BE2C (cell line): ENCODE measurements at regions not wholly inside any gene's neighbourhood (a gene's known extent, or its start where the extent isn't known, plus 50 kb on each side); places are given as distances from the start of the nearest gene placed in this dataset.

ENCODE experiments used
- DNase-seq: peaks from one replicate; pipeline ENCODE4 v3.0.0-alpha.2; 2020
- H3K27me3 ChIP-seq: fragments of 250-450 bp; sonication (Bioruptor Pico); 2 replicates; pipeline ENCODE4 v1.5.1; 2020; ENCODE audit warnings: mild to moderate bottlenecking
- H3K36me3 ChIP-seq: fragments of 250-450 bp; sonication (Bioruptor Pico); 2 replicates; pipeline ENCODE4 v1.5.1; 2020; ENCODE audit warnings: mild to moderate bottlenecking
- H3K4me1 ChIP-seq: fragments of 250-450 bp; sonication (Bioruptor Pico); 2 replicates; pipeline ENCODE4 v1.5.1; 2020
- H3K4me3 ChIP-seq: 2 replicates; pipeline ENCODE4 v1.5.1; 2011; ENCODE audit warnings: low read depth, low read length
- H3K9me3 ChIP-seq: fragments of 250-450 bp; sonication (Bioruptor Pico); 2 replicates; pipeline ENCODE4 v1.5.1; 2020
- CTCF ChIP-seq: IDR thresholded peaks from 2 replicates; pipeline ENCODE4 v1.5.1; 2012; ENCODE audit warnings: mild to moderate bottlenecking, low read depth, low read length

- Histone ChIP-seq H3K4me1 (no peaks in the 10 kb centered on the region; the same call in 1 of the 2 replicates), H3K27me3 (no peaks in the 10 kb centered on the region), H3K36me3 (no peaks in the 10 kb centered on the region), H3K4me3 (no peak overlapping the region), H3K9me3 (no peaks in the 10 kb centered on the region)
- DNase-seq = no peak
- TF ChIP-seq CTCF = no peak
Observed at GRCh38 chr14:89724628-89724960, 229.9 kb downstream of the EFCAB11 start.

GRCh38 chr14:89723930-89724627 is 230.5 kb downstream of the EFCAB11 start:
- Histone ChIP-seq H3K9me3 (no peaks in the 10 kb centered on the region), H3K4me3 (no peak overlapping the region), H3K4me1 (no peaks in the 10 kb centered on the region; the same call in 1 of the 2 replicates), H3K36me3 (no peaks in the 10 kb centered on the region), H3K27me3 (no peaks in the 10 kb centered on the region)
- TF ChIP-seq CTCF = no peak
- DNase-seq = no peak

GRCh38 chr14:89721956-89722355 is 232.6 kb downstream of the EFCAB11 start:
- DNase-seq = no peak

GRCh38 chr14:89720741-89721729 is 233.5 kb downstream of the EFCAB11 start:
- DNase-seq = no peak
- Histone ChIP-seq H3K4me1 (no peaks in the 10 kb centered on the region; the same call in 1 of the 2 replicates), H3K27me3 (no peaks in the 10 kb centered on the region), H3K4me3 (no peak overlapping the region), H3K36me3 (no peaks in the 10 kb centered on the region), H3K9me3 (no peaks in the 10 kb centered on the region)
- no peak for TF ChIP-seq CTCF

More at GRCh38 chr14:89721956-89722355, 232.6 kb downstream of the EFCAB11 start:
- TF ChIP-seq CTCF = no peak
- H3K4me1 ChIP-seq = no peaks in the 10 kb centered on the region; the same call in 1 of the 2 replicates
- H3K9me3 ChIP-seq = no peaks in the 10 kb centered on the region
- no peaks in the 10 kb centered on the region for H3K27me3 ChIP-seq
- no peak overlapping the region for H3K4me3 ChIP-seq
- no peaks in the 10 kb centered on the region for H3K36me3 ChIP-seq

GRCh38 chr14:89720076-89720687 is 234.3 kb downstream of the EFCAB11 start:
- H3K4me3 ChIP-seq = no peak overlapping the region
- TF ChIP-seq CTCF = no peak
- no peak for DNase-seq
- H3K27me3 ChIP-seq = no peaks in the 10 kb centered on the region
- no peaks in the 10 kb centered on the region for H3K9me3 ChIP-seq
- no peaks in the 10 kb centered on the region for H3K36me3 ChIP-seq
- H3K4me1 ChIP-seq = no peaks in the 10 kb centered on the region; the same call in 1 of the 2 replicates
